ENCODE measurements at regions not wholly inside any gene's neighbourhood (a gene's known extent, or its start where the extent isn't known, plus 50 kb on each side); places are given as distances from the start of the nearest gene placed in this dataset.

DNA sequence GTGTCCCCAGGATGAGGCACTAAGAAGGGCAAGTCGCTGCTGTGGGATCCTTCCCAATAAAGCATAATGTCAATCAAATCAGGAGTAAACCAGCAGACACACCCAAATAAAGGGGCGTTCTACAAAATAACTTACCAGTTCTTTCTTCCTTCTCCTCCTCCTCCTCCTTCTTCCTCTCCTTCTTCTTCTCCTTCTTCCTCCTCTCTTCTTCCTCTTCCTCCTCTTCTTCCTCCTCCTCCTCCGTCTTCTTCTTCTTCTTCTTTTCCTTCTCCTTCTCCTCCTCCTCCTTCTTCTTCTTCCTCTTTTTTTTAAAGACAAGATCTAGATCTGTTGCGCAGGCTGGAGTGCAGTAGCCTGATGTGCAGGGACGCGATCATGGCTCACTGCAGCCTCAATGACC, 225.8 kb downstream of the UQCRFS1 start:
- TF ChIP-seq, protein P1, sequence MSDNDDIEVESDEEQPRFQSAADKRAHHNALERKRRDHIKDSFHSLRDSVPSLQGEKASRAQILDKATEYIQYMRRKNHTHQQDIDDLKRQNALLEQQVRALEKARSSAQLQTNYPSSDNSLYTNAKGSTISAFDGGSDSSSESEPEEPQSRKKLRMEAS (IDR thresholded peaks at IDR 0.05; ENCODE audit: low read depth, low read length), result no peak
- TF ChIP-seq ATF7 (IDR thresholded peaks at IDR 0.05; ENCODE audit: low read depth) (no peak), CHD2 (IDR thresholded peaks at IDR 0.05; ENCODE audit: borderline replicate concordance, low read depth, low read length) (no peak), SP1 (IDR thresholded peaks at IDR 0.05; ENCODE audit: low read depth, low read length) (no peak), SIN3A (IDR thresholded peaks at IDR 0.05; ENCODE audit: low read depth, low read length) (no peak)
- TF ChIP-seq, protein P2, sequence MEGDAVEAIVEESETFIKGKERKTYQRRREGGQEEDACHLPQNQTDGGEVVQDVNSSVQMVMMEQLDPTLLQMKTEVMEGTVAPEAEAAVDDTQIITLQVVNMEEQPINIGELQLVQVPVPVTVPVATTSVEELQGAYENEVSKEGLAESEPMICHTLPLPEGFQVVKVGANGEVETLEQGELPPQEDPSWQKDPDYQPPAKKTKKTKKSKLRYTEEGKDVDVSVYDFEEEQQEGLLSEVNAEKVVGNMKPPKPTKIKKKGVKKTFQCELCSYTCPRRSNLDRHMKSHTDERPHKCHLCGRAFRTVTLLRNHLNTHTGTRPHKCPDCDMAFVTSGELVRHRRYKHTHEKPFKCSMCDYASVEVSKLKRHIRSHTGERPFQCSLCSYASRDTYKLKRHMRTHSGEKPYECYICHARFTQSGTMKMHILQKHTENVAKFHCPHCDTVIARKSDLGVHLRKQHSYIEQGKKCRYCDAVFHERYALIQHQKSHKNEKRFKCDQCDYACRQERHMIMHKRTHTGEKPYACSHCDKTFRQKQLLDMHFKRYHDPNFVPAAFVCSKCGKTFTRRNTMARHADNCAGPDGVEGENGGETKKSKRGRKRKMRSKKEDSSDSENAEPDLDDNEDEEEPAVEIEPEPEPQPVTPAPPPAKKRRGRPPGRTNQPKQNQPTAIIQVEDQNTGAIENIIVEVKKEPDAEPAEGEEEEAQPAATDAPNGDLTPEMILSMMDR (IDR thresholded peaks at IDR 0.05 in 2 of 3, conservative IDR thresholded peaks at IDR 0.05 in 1 of 3; ENCODE audit: control insufficient read depth in 2 of 3, extremely low read depth in 1 of 3, insufficient read depth in 1 of 3, low read depth in 3 of 3, low read length in 3 of 3), result no peak
